ENCODE measurements at regions not wholly inside any gene's neighbourhood (a gene's known extent, or its start where the extent isn't known, plus 50 kb on each side); places are given as distances from the start of the nearest gene placed in this dataset.
A peak's percentile ranks its signal among the peaks of the same experiment; 100 is the strongest.
"Not testable (repeated sequence)": the region's sequence is repeated elsewhere in the genome, so short reads cannot be mapped to it uniquely, and the experiment has no call there.

DNA sequence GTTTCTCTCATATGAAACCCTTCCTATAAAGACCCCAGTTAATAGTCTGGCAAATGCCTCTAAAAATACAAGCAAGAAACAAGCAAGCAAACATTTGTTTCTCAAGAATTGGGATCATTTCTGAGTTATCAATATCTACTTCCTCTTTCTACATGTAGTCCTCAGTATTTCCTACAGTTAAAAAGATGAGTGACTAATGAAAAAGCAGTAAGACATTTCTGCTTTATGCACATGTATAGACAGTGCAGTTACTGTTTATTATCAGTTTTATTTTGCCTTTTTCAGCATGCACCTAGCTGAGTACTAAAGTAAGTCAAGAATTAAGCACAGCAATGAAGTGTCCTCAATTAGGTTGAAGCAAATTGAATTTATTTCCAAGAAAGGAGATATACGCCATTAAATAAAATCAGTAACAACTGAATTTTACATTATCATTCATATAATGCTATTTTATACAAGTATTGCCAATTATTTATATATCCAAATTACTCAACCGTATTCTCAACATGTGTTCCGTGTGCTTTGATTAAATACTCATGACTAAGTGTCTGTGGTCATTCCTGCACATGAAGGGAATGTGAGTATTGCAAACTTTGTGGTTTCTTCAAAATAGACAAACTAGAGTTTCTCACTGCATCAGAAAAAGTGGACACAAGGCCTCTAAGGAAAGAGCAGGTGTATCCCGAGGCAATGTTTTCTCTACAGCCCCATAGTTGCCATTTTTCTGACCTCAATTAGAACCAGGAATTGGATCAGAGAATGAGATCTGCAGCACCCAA is 159.3 kb upstream of the MARCKS start:
- DNase-seq: no peak

DNA sequence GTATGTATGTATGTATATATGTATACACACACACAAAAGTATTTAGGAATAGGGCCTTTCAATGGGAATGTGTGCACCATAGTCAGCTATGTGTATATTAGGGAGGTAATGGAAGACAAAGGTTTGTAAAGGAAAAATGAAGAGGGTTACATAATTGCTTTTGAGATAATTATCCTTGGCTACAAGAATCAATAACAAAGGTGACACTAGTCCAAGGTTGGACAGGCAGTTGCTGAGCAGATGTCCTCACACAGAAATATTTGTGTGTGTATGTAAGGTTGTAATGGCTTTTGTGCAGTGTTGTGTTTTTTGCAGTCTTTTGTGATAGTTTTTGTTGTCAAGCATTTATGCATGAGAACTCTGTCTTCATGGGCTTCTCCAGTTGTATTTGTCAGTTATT is 157.9 kb upstream of the MARCKS start:
- DNase-seq: no peak

DNA sequence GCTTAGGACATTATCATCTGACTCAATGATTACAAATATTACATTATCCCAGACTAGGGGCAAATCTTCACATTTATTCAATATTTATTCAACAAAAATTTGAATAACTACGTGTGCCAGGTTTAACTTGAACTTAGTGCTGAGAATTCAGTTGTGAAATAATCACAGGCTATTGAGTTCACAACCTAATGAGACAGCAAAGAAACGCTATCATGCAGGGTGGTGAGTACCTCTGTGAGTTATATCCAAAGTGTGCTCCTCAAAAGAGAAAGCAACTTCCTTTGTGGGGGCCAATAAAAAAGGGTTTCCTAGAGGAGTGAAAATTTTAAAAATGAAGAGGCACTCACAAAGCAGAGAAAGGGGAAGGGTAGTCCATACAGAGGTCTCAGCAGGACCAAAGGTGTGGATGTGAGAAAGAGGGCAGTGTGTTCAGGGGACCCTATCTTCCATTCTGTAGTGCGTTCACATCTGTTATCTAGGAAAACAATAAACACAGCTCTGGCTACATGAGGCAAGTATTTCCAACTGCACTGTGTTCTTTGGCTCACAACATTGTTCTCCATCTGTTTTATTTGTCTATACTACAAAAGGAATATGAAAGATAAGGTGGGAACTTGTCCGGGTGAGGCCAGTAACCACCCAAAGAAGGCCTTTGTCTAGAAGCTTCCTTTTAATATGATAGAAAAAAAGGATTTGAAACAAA is 155.4 kb upstream of the MARCKS start:
- DNase-seq: no peak

DNA sequence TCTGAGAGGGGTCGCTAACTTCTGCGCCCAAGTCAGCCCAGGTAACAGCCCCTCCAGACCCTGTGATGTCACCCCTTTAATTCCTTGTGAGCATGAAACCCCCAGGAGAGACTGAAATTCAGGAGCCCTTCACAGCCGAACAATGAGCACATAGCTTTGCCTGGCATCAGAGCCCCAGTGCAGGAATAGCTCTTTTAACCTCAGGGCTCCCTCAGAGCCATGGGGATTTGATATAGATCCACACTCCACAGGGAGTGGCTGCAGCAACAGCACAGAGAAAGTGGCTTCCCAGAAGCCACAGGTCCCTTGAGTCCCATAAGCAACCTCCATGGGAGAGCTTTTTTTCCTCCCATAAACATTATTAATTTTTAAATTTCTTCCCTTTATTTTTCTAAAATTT is 150.0 kb upstream of the MARCKS start:
- no peak for DNase-seq

- DNase-seq: no peak
These were observed 147.1 kb upstream of the MARCKS start for GRCh38 chr6:113709936-113710509.

DNA sequence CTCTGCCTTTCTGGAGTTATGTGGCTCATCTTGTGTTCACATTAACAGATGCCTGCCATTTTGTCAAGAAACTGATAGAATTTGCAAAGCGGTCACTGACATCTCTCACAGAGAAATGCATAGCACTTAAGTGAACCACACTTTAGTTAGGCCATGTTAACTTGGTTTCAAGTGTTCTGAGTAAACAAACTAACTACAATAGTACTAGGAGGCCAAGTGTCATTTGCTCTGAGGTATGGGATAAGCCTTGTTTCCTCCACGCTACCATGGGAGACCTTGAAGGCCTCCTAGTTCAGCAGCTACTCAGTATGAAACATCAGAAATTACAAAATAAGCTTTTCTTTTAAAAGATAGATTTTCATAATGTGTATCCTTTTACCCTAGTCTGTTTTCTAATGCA is 143.5 kb upstream of the MARCKS start:
- DNase-seq: no peak

DNA sequence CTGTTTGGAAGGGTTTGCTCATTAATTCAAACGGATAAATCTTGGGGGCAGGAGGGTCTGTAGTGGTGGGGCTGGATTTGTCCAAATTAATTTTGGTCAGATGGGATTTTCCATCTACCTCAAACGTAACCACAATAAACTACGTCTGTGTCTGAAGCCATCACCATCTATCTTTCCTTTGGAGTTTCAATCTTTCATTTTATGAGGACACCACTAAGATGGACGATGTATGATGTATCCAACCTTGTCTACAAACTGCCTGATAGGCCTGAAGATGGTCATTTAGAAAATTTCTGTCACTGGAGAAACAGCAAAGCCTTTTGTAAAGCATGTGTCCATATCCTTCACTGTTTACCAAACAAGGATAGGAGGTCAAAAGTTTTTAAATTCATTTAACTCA is 138.6 kb upstream of the MARCKS start:
- no peak for DNase-seq

DNA sequence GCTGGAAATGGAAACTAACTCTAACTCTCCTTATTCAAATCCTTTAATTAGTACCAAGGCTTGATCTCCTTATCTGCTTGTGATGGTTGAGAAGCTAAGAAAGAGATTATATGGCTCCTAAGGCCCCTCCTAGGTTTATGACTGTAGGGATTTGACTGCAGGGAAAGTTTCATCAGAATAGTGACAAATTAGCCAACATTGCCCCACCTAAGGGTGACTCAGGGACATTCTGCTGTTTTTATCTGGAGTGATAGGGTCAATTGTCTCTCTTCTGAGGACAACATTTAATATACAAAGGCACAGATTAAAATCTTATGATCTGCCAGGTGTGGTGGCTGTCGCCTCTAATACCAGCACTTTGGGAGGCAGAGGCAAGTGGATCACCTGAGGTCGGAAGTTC is 138.1 kb upstream of the MARCKS start:
- no peak for DNase-seq

- no peak for DNase-seq
These were observed 137.6 kb upstream of the MARCKS start for GRCh38 chr6:113719545-113719944.

DNA sequence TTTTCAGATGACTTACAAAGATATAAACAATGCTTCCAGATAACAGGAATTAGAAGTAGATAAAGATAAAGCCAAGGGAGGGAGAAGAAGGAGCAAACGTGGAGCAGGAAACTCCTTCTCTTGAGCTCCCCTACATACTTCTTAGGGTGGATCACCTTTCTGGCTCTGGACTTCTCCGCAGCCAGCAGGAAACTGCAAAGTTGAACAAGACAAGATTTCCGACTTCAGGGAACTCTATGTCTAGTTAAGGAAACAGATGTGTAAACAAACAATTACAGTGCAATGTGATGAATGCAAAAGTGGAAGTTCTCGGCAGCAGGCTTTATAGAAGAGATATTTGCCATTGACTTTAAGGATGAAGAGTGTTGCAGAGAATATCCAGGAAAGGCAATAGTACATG is 134.0 kb upstream of the MARCKS start:
- DNase-seq: no peak

- DNase-seq: not testable (repeated sequence)
These were observed 132.2 kb upstream of the MARCKS start for GRCh38 chr6:113724927-113725326.

- no peak for DNase-seq
These were observed 125.6 kb upstream of the MARCKS start for GRCh38 chr6:113731541-113731940.

DNA sequence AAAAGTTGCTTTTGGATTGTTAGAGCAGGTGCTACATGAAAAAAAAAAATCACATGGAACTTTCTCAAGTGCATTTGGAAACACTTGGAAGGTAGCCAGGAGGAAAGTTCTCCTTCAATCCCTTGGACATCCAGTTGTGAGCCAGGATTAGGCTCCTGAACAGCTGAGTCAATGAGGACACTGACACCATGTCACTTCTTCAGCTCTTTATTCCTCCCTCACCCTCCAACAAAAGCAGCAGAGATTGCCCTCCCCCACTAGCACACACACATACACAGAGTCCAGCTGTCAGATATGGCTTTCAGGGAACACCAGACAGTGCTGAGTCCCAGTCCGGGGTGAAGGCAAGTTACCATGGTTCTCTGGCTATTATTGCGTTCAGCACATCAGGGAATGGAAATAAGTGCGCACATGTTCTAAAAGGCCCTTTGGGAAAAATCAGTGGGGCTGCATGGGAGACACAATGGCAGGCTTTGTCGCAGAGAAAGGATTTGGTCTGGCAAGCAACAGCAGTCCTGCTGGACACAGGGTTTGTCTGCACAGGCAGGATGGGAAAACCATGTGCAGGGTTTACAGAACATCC is 124.7 kb upstream of the MARCKS start:
- peak; percentile 79 for DNase-seq

- DNase-seq: no peak
These were observed 123.8 kb upstream of the MARCKS start for GRCh38 chr6:113733381-113733780.

- peak; percentile 4 for DNase-seq
These were observed 122.2 kb upstream of the MARCKS start for GRCh38 chr6:113734982-113735381.

DNA sequence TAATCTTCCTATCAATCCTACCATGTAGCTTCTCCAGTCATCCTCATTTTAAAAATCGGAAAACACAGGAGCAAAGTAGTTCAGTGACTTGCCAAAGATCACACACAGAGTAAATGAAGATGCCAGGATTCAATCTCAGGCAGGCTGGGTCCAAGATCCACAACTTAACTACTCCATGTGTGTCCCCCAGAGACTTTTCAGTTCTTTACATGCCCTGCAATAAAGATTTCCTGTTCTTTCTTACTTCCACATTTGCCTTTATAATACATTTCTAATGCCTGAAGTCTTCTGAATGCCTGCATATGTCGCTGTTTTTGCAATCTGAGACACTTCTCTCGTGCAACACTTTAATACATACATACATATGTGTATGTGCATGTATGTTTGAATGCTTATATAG is 121.7 kb upstream of the MARCKS start:
- no peak for DNase-seq

DNA sequence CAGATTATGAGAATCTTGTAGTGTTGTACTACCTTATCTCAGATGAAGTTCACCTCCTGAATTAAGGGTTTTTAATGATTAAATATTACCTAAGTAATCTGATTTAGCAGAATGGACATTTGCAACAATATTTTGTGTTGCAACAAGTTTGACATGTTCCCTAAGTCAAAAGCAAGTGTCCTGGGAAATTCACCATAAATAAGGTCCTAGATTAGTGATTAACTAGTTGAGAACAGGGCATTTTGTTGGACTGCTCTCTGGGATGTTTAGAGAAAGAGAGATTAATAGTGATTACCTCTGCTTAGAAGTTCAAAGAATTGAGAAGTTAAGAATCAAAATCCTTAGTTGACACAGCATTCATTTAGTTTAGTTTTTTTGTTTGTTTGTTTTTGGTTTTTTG is 120.2 kb upstream of the MARCKS start:
- DNase-seq: no peak

DNA sequence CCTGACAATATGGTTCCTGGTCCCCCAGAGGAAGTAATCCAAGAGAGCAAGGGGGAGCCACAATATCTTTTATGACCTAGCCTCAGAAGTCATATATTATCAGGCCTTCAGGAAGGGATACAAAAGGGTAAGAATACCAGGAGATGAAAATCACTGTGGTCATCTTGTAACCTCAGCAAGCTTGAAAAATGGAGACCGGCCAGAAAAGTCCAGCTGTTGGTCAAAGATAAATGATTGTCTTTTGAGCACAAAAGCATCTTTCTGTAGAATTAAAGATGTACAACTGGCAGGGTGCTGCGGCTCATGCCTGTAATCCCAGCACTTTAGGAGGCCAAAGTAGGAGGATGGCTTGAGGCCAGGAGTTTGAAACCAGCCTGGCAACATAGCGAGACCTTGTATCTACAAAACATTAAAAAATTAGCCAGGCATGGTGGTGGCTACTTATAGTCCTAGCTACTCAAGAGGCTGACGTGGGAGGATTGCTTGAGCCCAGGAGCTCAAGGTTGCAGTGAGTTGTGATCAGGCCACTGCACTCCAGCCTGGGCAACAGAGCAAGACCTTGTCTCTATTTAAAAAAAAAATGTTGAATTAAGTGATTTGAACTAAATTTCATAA is 118.0 kb upstream of the MARCKS start:
- no peak for DNase-seq

DNA sequence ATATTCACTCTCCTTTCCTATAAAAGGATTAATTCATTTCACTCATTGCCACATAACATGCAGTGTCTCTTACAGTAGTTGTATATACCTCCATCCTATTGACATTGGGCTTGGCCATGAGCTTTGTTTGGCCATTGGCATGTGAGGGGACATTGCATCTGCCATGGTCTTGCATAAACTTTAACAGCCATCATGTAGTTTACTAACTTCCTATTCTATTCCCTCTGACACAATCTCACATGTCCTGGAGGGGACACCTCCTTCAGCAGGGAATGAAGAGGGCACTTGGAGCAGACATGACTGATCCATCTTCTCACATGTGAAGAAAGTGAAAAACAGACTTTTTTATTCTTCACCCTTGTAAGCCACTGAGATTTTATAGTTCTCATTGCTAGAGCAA is 115.5 kb upstream of the MARCKS start:
- DNase-seq: no peak

DNA sequence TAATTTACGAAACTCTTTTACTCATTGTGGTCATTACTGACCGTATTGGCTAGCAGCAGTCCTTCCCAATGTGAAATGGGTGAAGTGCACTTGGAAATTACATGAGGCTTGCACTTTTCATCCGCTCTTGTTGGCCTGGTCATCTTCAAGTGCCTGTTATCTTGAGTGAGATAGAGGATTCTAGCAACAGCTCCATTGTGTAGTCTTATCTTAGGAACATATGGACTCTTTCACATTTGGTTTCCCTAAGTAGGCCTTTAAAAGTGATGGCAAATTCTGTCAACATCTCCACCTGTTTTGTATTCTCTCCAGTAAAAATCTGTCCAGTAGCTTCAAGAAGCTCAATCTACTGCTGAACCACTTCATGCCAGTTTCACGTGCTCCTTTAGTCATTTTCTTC is 114.8 kb upstream of the MARCKS start:
- peak; percentile 19 for DNase-seq

DNA sequence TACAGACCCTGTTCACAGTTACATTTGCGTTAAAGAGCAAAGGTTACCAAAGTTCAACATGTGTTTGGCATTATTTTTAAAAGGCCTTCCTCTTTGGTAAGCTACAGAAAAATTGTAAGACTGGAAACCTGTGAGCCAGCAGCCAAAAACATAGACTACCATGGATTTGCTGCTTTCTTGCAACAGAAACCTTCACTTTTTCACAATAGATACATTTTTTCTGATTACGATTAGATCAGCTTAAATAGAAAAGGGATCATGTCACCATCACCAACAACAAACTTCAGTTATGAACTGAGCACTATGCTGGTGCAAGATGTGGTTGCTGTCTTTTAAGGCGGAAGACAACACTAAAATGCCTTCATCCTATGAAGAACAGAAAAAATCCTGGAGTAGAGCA is 112.3 kb upstream of the MARCKS start:
- no peak for DNase-seq

DNA sequence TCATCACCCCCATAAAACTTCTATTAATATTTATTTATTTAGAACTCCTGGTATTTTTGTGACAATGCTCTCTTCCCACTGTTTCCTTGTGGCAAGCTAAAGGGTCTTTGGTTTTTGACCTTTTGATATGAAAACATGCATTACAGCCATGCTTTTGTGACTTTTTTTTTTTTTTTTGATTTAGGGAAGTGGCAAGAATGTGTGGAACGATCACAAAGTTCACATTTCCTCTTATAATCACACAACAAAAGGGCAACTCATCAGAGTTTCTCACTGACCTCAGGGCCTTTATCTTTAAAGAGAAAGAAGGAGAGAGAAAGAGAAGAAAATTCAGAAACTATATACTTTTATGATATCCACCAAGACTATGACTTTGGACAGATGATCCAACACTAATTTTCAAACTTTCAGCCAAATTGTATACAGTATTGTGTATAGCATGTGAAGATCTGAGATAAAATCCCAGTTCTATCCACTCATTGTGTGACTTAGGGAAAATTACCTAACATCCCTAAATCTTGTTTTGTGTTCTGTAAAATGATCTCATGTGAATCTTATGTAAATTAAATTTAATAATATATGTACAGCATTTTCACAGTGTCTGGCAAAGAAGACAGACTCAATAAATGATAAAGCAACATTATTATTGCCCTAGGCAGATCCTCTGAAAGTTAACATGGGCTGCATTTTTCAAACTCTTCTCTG is 106.8 kb upstream of the MARCKS start:
- DNase-seq: no peak

- DNase-seq: no peak
These were observed 102.9 kb upstream of the MARCKS start for GRCh38 chr6:113754291-113754690.

All from DMS 273 treated with DMSO at 0.1 percent for 48 hours (cell line).